OCI-LY1 (cell line): ENCODE measurements at regions not wholly inside any gene's neighbourhood (a gene's known extent, or its start where the extent isn't known, plus 50 kb on each side); places are given as distances from the start of the nearest gene placed in this dataset.

Experiments
- EZH2 ChIP-seq: fragments of 200-600 bp; sonication (generic), shearing (Covaris generic); IDR thresholded peaks from 2 replicates; pipeline ENCODE4 v1.8.0; 2017; ENCODE audit warnings: borderline replicate concordance, mixed run types, mild to moderate bottlenecking, antibody characterized with exemption, low read length, moderate library complexity, mixed read lengths
- TF ChIP-seq, protein P1 (sequence below): fragments of 200-600 bp; sonication (generic), shearing (Covaris generic); IDR thresholded peaks from 2 replicates; pipeline ENCODE4 v1.5.1; 2017; ENCODE audit warnings: mild to moderate bottlenecking, antibody characterized with exemption, low read length, moderate library complexity, mixed read lengths

DNA sequence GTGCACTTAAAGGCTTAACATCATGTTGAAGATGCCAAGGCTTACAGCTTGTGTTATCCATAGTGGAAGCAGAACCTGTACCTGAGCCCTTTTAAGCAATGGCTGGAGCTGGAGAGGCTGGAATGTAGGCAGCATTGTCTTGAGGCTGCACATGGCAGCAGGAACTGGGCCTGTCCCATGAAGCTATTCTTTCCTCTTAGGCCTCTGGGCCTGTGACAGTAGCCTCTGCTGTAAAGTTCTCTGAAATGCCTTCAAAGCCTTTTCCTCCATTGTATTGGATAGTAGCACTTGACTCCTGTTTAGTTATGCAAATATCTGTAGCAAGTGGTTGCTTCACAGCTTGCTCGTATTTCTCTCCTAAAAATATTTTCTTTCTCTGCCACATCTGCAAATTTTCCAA lies 127.4 kb upstream of the ANO5 start:
- TF ChIP-seq, protein P1, sequence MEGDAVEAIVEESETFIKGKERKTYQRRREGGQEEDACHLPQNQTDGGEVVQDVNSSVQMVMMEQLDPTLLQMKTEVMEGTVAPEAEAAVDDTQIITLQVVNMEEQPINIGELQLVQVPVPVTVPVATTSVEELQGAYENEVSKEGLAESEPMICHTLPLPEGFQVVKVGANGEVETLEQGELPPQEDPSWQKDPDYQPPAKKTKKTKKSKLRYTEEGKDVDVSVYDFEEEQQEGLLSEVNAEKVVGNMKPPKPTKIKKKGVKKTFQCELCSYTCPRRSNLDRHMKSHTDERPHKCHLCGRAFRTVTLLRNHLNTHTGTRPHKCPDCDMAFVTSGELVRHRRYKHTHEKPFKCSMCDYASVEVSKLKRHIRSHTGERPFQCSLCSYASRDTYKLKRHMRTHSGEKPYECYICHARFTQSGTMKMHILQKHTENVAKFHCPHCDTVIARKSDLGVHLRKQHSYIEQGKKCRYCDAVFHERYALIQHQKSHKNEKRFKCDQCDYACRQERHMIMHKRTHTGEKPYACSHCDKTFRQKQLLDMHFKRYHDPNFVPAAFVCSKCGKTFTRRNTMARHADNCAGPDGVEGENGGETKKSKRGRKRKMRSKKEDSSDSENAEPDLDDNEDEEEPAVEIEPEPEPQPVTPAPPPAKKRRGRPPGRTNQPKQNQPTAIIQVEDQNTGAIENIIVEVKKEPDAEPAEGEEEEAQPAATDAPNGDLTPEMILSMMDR = no peak
- no peak for TF ChIP-seq EZH2
